ENCODE measurements at regions not wholly inside any gene's neighbourhood (a gene's known extent, or its start where the extent isn't known, plus 50 kb on each side); places are given as distances from the start of the nearest gene placed in this dataset.

- DNase-seq (ENCODE audit: low spot score), result no peak
Measured at GRCh38 chr3:59289831-59290230, 240.0 kb upstream of the CFAP20DC start.

GRCh38 chr3:59288951-59289350 is 239.1 kb upstream of the CFAP20DC start:
- no peak for DNase-seq (ENCODE audit: low spot score)

GRCh38 chr3:59286791-59287531 is 237.1 kb upstream of the CFAP20DC start:
- no peak for DNase-seq (ENCODE audit: low spot score)

- DNase-seq (ENCODE audit: low spot score), result no peak
Measured at GRCh38 chr3:59285560-59285959, 235.7 kb upstream of the CFAP20DC start.

GRCh38 chr3:59284926-59285325 is 235.1 kb upstream of the CFAP20DC start:
- DNase-seq (ENCODE audit: low spot score), result no peak

GRCh38 chr3:59280113-59280512 is 230.3 kb upstream of the CFAP20DC start:
- no peak for DNase-seq (ENCODE audit: low spot score)

- no peak for DNase-seq (ENCODE audit: low spot score)
Measured at GRCh38 chr3:59277816-59278215, 228.0 kb upstream of the CFAP20DC start.

GRCh38 chr3:59277201-59277600 is 227.4 kb upstream of the CFAP20DC start:
- no peak for DNase-seq (ENCODE audit: low spot score)

- no peak for DNase-seq (ENCODE audit: low spot score)
Measured at GRCh38 chr3:59273976-59274375, 224.2 kb upstream of the CFAP20DC start.

- no peak for DNase-seq (ENCODE audit: low spot score)
Measured at GRCh38 chr3:59271971-59272370, 222.1 kb upstream of the CFAP20DC start.

- no peak for DNase-seq (ENCODE audit: low spot score)
Measured at GRCh38 chr3:59270921-59271320, 221.1 kb upstream of the CFAP20DC start.

- DNase-seq (ENCODE audit: low spot score), result no peak
Measured at GRCh38 chr3:59270209-59270608, 220.4 kb upstream of the CFAP20DC start.

- no peak for DNase-seq (ENCODE audit: low spot score)
Measured at GRCh38 chr3:59268170-59268569, 218.3 kb upstream of the CFAP20DC start.

GRCh38 chr3:59267021-59267420 is 217.2 kb upstream of the CFAP20DC start:
- no peak for DNase-seq (ENCODE audit: low spot score)

- DNase-seq (ENCODE audit: low spot score), result no peak
Measured at GRCh38 chr3:59266551-59266950, 216.7 kb upstream of the CFAP20DC start.

- DNase-seq (ENCODE audit: low spot score), result no peak
Measured at GRCh38 chr3:59265566-59265965, 215.7 kb upstream of the CFAP20DC start.

- DNase-seq (ENCODE audit: low spot score), result no peak
Measured at GRCh38 chr3:59264366-59264765, 214.5 kb upstream of the CFAP20DC start.

- no peak for DNase-seq (ENCODE audit: low spot score)
Measured at GRCh38 chr3:59263152-59263551, 213.3 kb upstream of the CFAP20DC start.

- DNase-seq (ENCODE audit: low spot score), result no peak
Measured at GRCh38 chr3:59262076-59262498, 212.3 kb upstream of the CFAP20DC start.

- DNase-seq (ENCODE audit: low spot score), result no peak
Measured at GRCh38 chr3:59261009-59261408, 211.2 kb upstream of the CFAP20DC start.

- DNase-seq (ENCODE audit: low spot score), result no peak
Measured at GRCh38 chr3:59258550-59259260, 208.9 kb upstream of the CFAP20DC start.

GRCh38 chr3:59257506-59257905 is 207.7 kb upstream of the CFAP20DC start:
- no peak for DNase-seq (ENCODE audit: low spot score)

GRCh38 chr3:59256230-59256629 is 206.4 kb upstream of the CFAP20DC start:
- DNase-seq (ENCODE audit: low spot score), result no peak

- DNase-seq (ENCODE audit: low spot score), result no peak
Measured at GRCh38 chr3:59254976-59255375, 205.2 kb upstream of the CFAP20DC start.

All from LoVo (cell line).